ENCODE measurements at regions not wholly inside any gene's neighbourhood (a gene's known extent, or its start where the extent isn't known, plus 50 kb on each side); places are given as distances from the start of the nearest gene placed in this dataset.

DNA sequence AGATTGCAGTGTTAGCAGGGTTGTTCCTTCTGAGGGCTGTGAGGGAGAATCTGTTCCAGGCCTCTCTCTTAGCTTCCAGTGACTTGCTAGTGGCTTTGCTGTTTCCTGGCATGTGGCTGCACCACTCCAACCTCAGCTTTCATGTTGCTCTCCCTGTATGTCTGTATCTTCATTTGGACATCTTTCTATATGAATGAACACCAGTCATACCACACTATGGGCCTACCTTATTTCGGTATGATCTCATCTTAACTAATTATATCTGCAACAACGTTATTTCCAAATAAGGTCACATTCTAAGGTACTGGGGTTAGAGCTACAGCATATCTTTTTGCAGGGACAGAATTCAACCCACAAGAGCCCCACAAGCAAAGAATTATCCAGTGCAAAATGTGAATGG, 356.7 kb upstream of the UMPS start:
- TF ChIP-seq CTCF (IDR thresholded peaks at IDR 0.05; ENCODE audit: insufficient read depth, low read length, poor library complexity, severe bottlenecking) (no peak), EZH2phosphoT487 (conservative IDR thresholded peaks at IDR 0.05; ENCODE audit: low read length) (no peak)

All from SU-DHL-6 (cell line).